Gastrocnemius medialis (tissue), 4 donors: ENCODE measurements at regions not wholly inside any gene's neighbourhood (a gene's known extent, or its start where the extent isn't known, plus 50 kb on each side); places are given as distances from the start of the nearest gene placed in this dataset.

Source experiments
- CTCF ChIP-seq, 5 experiments: fragments of 450-650 bp in 3 of 5; fragments of 200-600 bp in 2 of 5; sonication (generic) in 2 of 5; IDR thresholded peaks in 4 of 5; conservative IDR thresholded peaks in 1 of 5; 1 replicate in 4 of 5; 2 replicates in 1 of 5; pipeline ENCODE4 v1.5.1; 2016 to 2019; ENCODE audit warnings: antibody characterized with exemption in 5 of 5, mild to moderate bottlenecking in 3 of 5, moderate library complexity in 3 of 5
- POLR2A ChIP-seq, 2 donors: fragments of 450-650 bp; IDR thresholded peaks; one replicate each; pipeline ENCODE4 v1.6.1; 2017; ENCODE audit warnings: antibody characterized with exemption in 2 of 2, mild to moderate bottlenecking in 2 of 2, moderate library complexity in 2 of 2

- TF ChIP-seq CTCF (IDR thresholded peaks at IDR 0.05 in 4 of 5, conservative IDR thresholded peaks at IDR 0.05 in 1 of 5) (no peak), POLR2A (IDR thresholded peaks at IDR 0.05) (no peak)
Observed at GRCh38 chr13:71237332-71237731, 629.7 kb downstream of the DACH1 start.
